SJCRH30 (cell line): ENCODE measurements at regions not wholly inside any gene's neighbourhood (a gene's known extent, or its start where the extent isn't known, plus 50 kb on each side); places are given as distances from the start of the nearest gene placed in this dataset.
"Not testable (repeated sequence)": the region's sequence is repeated elsewhere in the genome, so short reads cannot be mapped to it uniquely, and the experiment has no call there.

Experiments used
- DNase-seq, 2 experiments: peaks; one replicate each; pipeline ENCODE4 v3.0.0-alpha.2; 2015 to 2020
- H3K27ac ChIP-seq: fragments of 250-450 bp; sonication (Bioruptor Pico); 2 replicates; pipeline ENCODE4 v1.5.1; 2020; ENCODE audit warnings: mild to moderate bottlenecking, moderate library complexity
- H3K27me3 ChIP-seq: fragments of 250-450 bp; sonication (Bioruptor Pico); 2 replicates; pipeline ENCODE4 v1.5.1; 2020; ENCODE audit warnings: mild to moderate bottlenecking, moderate library complexity
- H3K36me3 ChIP-seq: fragments of 250-450 bp; sonication (Bioruptor Pico); 2 replicates; pipeline ENCODE4 v1.5.1; 2020; ENCODE audit warnings: mild to moderate bottlenecking, moderate library complexity
- H3K4me1 ChIP-seq: fragments of 250-450 bp; sonication (Bioruptor Pico); 2 replicates; pipeline ENCODE4 v1.5.1; 2020; ENCODE audit warnings: mild to moderate bottlenecking, moderate library complexity
- H3K4me3 ChIP-seq: fragments of 250-450 bp; sonication (Bioruptor Pico); 2 replicates; pipeline ENCODE4 v1.5.1; 2020; ENCODE audit warnings: mild to moderate bottlenecking, moderate library complexity
- H3K9me3 ChIP-seq: fragments of 250-450 bp; sonication (Bioruptor Pico); replicated peaks from 2 replicates; pipeline ENCODE4 v1.5.1; 2020; ENCODE audit warnings: mild to moderate bottlenecking, moderate library complexity

DNA sequence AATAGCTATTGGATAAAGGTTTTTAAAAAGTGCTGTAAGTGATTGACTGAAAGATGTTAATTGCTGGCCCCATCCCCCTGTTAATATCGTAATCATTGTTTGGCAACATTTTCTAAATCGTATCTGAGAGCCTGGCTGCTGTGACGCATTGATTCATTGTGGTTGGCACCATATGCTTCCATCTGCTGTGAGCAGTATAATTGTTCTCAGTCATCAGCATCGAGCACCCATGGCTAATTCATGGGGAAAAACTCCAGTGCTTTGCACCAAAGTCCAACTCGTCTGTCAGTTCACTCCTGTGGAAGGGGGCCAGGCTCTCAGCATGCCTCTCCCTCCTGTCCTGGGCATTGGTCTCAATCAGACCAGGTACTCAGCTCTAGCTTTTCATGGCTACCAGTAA, 205.2 kb downstream of the STK31 start:
- DNase-seq: no peak
- H3K27ac ChIP-seq: no peak overlapping the region
- no peaks in the 10 kb centered on the region for H3K36me3 ChIP-seq
- no peaks in the 10 kb centered on the region for H3K27me3 ChIP-seq
- no peaks in the 10 kb centered on the region for H3K9me3 ChIP-seq
- no peak overlapping the region for H3K4me3 ChIP-seq
- H3K4me1 ChIP-seq: no peaks in the 10 kb centered on the region

DNA sequence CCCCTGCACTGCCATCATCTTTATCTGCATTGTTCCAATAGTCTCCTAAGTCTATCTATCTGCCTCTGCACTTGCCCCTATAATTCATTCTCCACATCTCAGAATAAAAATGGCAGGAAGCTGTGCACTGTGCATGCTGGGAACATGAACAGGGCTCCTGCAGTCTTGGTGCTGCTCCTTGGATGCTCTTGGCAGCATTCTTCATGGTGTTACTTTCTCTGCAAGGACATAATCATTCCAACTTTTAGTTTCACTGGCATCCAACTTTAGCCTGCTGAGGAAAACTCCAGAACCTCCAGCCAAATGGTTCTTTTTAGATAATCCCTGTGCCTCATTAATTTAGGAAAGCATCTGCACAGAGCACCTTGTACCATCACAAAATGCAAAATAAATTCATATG, 208.3 kb downstream of the STK31 start:
- DNase-seq: no peak
- H3K36me3 ChIP-seq: no peaks in the 10 kb centered on the region
- H3K27ac ChIP-seq: no peak overlapping the region
- H3K4me3 ChIP-seq: no peak overlapping the region
- no peaks in the 10 kb centered on the region; the same call in 1 of the 2 replicates for H3K9me3 ChIP-seq
- H3K27me3 ChIP-seq: no peaks in the 10 kb centered on the region
- H3K4me1 ChIP-seq: no peaks in the 10 kb centered on the region

DNA sequence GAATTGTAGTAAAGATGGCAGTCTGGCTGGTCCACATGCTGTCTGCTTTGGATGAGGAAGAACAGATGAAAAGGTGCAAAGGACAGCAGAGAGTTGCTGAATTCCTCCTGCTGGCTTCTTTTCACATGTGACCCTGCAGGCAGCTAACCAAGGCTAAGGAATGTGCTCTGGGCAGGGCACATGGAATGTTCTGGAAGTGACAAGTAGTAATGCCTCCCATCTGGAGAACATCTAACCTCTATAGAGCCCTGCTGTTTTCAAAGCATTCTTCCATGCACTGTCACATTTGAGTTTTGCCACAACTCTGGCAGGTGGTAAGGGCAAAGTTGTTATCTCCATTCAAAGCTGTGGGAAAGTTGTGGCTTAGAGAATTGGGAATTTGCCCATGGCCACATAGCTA, 208.8 kb downstream of the STK31 start:
- Histone ChIP-seq H3K4me3 (no peak overlapping the region), H3K27ac (peak overlapping the region; percentile 12; the same call in 1 of the 2 replicates), H3K36me3 (no peaks in the 10 kb centered on the region), H3K27me3 (no peaks in the 10 kb centered on the region), H3K9me3 (no peaks in the 10 kb centered on the region; the same call in 1 of the 2 replicates), H3K4me1 (no peaks in the 10 kb centered on the region)
- peak; percentile 38 to 49 for DNase-seq

GRCh38 chr7:23925088-23925487, 215.1 kb downstream of the STK31 start:
- Histone ChIP-seq H3K9me3 (no peaks in the 10 kb centered on the region; the same call in 1 of the 2 replicates), H3K4me3 (no peak overlapping the region), H3K4me1 (no peaks in the 10 kb centered on the region), H3K27me3 (no peaks in the 10 kb centered on the region), H3K36me3 (no peaks in the 10 kb centered on the region), H3K27ac (no peak overlapping the region)
- no peak for DNase-seq

- Histone ChIP-seq H3K9me3 (no peaks in the 10 kb centered on the region), H3K36me3 (no peaks in the 10 kb centered on the region), H3K27me3 (no peaks in the 10 kb centered on the region), H3K27ac (no peak overlapping the region), H3K4me1 (no peaks in the 10 kb centered on the region), H3K4me3 (no peak overlapping the region)
- DNase-seq: no peak
Observed at GRCh38 chr7:23927709-23928417, 217.8 kb downstream of the STK31 start.

DNA sequence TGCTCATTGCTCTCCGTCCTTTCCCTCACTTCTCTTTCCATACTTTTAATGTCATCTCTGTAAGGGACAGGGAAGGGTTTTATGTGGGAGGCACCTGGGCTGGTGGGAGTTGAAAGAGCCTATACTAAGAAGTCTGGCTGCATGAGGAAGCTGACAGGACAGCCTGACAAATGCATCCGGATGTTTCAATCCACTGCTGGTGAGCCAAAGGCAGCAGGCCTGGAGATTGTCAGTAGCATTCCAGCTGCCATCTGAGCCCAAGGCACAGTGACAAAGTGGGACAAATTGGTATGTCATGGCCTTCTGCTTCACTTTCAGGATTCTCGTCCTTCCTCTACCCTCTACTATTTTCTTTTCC, 218.4 kb downstream of the STK31 start:
- H3K9me3 ChIP-seq: no peaks in the 10 kb centered on the region
- H3K27me3 ChIP-seq: no peaks in the 10 kb centered on the region
- no peak overlapping the region for H3K27ac ChIP-seq
- no peak for DNase-seq
- no peak overlapping the region for H3K4me3 ChIP-seq
- no peaks in the 10 kb centered on the region for H3K36me3 ChIP-seq
- H3K4me1 ChIP-seq: no peaks in the 10 kb centered on the region

DNA sequence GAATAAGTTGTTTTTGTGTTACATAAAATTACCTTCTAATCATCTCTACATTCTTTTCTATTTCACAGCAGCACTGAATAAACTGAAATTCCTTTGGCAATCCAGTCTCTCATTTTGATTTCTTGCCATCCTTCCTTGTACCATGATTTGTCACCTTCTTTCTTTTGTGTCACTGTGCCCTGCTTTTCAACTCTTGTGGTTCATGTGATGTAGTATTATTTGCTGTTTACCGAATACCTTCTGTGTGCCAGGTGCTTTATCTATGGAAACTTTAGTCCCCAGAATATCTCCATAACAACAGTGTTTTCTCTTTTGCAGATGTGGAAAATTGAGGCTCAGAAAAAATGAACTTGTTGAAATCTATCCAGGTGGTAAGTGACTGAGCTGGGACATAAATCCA, 220.3 kb downstream of the STK31 start:
- DNase-seq: no peak
- no peaks in the 10 kb centered on the region for H3K36me3 ChIP-seq
- no peaks in the 10 kb centered on the region for H3K27me3 ChIP-seq
- H3K4me1 ChIP-seq: no peaks in the 10 kb centered on the region
- no peaks in the 10 kb centered on the region for H3K9me3 ChIP-seq
- H3K27ac ChIP-seq: no peak overlapping the region
- no peak overlapping the region for H3K4me3 ChIP-seq

DNA sequence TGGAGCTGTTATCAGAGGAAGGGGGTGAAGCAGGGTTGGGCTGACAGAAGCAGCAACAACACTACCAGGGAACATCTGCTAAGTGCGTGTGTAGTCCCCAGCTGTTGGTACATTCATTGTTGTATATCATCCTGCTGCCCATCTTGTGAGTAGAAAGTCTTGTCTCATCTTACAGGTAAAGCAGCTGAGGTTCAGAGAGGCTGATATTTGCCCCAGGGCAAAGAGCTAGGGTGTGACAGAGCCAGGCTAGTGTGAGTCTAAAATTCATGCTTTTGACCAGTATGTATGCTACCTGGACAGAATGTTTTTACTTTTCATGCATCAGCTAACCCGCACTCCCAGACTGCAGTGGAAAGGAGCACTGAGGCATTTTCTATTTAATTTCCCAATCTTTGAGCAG, 221.6 kb downstream of the STK31 start:
- no peaks in the 10 kb centered on the region for H3K9me3 ChIP-seq
- H3K4me3 ChIP-seq: no peak overlapping the region
- no peaks in the 10 kb centered on the region for H3K27me3 ChIP-seq
- H3K27ac ChIP-seq: no peak overlapping the region
- H3K36me3 ChIP-seq: no peaks in the 10 kb centered on the region
- H3K4me1 ChIP-seq: no peaks in the 10 kb centered on the region
- DNase-seq: peak in 1 of 2 experiments; percentile 29

DNA sequence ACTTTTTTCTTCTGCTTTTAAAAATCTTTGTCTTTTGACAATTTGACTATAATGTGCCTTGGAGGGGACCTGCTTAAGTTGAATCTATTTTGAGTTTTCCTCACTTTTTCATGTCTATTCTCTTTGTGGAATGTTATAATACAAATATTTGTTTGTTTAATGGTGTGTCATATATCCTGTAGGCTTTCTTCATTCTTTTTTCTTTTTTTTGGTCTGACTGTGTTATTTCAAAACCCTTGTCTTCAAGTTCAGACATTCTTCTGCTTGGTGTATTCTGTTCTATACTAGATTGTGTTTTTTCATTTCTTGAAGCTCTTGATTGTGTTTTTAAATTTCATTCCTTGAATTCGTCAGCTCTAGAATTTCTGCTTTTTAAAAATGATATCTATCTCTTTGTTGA, 228.2 kb downstream of the STK31 start:
- Histone ChIP-seq H3K27me3 (no peaks in the 10 kb centered on the region), H3K27ac (no peak overlapping the region), H3K36me3 (no peaks in the 10 kb centered on the region), H3K4me1 (no peaks in the 10 kb centered on the region), H3K4me3 (no peak overlapping the region), H3K9me3 (no peaks in the 10 kb centered on the region; the same call in 1 of the 2 replicates)
- DNase-seq: no peak

GRCh38 chr7:23938937-23939552, 229.0 kb downstream of the STK31 start:
- Histone ChIP-seq H3K36me3 (no peaks in the 10 kb centered on the region), H3K27ac (no peak overlapping the region), H3K4me3 (no peak overlapping the region), H3K27me3 (no peaks in the 10 kb centered on the region), H3K9me3 (no peaks in the 10 kb centered on the region; the same call in 1 of the 2 replicates), H3K4me1 (no peaks in the 10 kb centered on the region)
- DNase-seq: peak; percentile 58 to 77

GRCh38 chr7:23939747-23940146, 229.7 kb downstream of the STK31 start:
- not testable (repeated sequence) for H3K4me3 ChIP-seq, H3K9me3 ChIP-seq, H3K27ac ChIP-seq

GRCh38 chr7:23941551-23941950, 231.5 kb downstream of the STK31 start:
- H3K4me3 ChIP-seq: no peak overlapping the region
- H3K27ac ChIP-seq: no peak overlapping the region
- no peaks in the 10 kb centered on the region for H3K36me3 ChIP-seq
- no peaks in the 10 kb centered on the region for H3K27me3 ChIP-seq
- H3K9me3 ChIP-seq: peaks cover 4% of the 10 kb centered on the region; the same call in 1 of the 2 replicates
- no peaks in the 10 kb centered on the region for H3K4me1 ChIP-seq
- no peak for DNase-seq

More at GRCh38 chr7:23939747-23940146, 229.7 kb downstream of the STK31 start:
- H3K27me3 ChIP-seq, H3K36me3 ChIP-seq, DNase-seq, H3K4me1 ChIP-seq: not testable (repeated sequence)

- no peak for DNase-seq
- H3K36me3 ChIP-seq: no peaks in the 10 kb centered on the region
- no peak overlapping the region for H3K27ac ChIP-seq
- H3K4me1 ChIP-seq: no peaks in the 10 kb centered on the region
- no peaks in the 10 kb centered on the region for H3K27me3 ChIP-seq
- peaks cover 7% of the 10 kb centered on the region; the same call in 1 of the 2 replicates for H3K9me3 ChIP-seq
- H3K4me3 ChIP-seq: no peak overlapping the region
Observed at GRCh38 chr7:23942032-23942431, 232.0 kb downstream of the STK31 start.

- H3K4me1 ChIP-seq: no peaks in the 10 kb centered on the region
- no peaks in the 10 kb centered on the region for H3K36me3 ChIP-seq
- H3K27me3 ChIP-seq: no peaks in the 10 kb centered on the region
- no peak overlapping the region for H3K27ac ChIP-seq
- 0 out of 2 replicates have a peak, but pooled peaks cover 7% of the 10 kb centered on the region for H3K9me3 ChIP-seq
- no peak overlapping the region for H3K4me3 ChIP-seq
- no peak for DNase-seq
Observed at GRCh38 chr7:23944131-23944530, 234.1 kb downstream of the STK31 start.

DNA sequence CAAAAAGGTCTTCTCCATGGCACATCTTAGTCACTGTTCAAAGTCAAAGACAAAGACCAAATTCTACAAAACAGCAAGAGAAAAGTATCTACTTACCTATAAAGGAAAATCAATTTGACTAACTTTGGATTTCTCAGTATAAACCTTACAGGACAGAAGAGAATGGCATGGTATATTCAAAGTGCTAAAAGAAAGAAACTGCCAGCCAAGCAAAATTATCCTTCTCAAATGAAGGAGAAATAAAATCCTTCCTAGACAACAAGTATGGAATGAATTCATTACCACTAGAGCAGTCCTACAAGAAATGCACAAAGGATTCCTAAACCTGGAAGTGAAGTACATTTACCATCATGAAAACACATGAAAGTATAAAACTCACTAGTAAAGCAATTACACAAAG, 235.5 kb downstream of the STK31 start:
- H3K27me3 ChIP-seq: no peaks in the 10 kb centered on the region
- H3K36me3 ChIP-seq: no peaks in the 10 kb centered on the region
- no peak overlapping the region for H3K4me3 ChIP-seq
- DNase-seq: no peak
- H3K4me1 ChIP-seq: no peaks in the 10 kb centered on the region
- H3K27ac ChIP-seq: no peak overlapping the region
- H3K9me3 ChIP-seq: 0 out of 2 replicates have a peak, but pooled peaks cover 7% of the 10 kb centered on the region

DNA sequence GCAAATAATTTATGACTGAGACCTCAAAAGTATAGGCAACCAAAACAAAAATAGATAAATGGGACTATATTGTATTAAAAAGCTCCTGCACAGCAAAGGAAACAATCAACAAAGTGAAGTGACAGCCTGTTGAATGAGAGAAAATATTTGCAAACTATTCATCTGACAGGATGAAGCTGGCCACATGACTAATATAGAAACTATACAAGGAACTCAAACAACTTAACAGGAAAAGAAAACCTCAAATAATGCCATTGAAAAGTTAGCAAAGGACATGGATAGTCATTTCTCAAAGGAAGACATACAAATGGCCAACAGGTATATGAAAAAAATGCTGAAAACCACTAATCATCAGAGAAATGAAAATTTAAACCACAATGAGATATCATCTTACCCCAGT, 245.1 kb downstream of the STK31 start:
- H3K27me3 ChIP-seq: no peaks in the 10 kb centered on the region
- H3K4me1 ChIP-seq: peaks cover 7% of the 10 kb centered on the region
- no peak overlapping the region for H3K4me3 ChIP-seq
- no peaks in the 10 kb centered on the region for H3K9me3 ChIP-seq
- DNase-seq: no peak
- H3K27ac ChIP-seq: no peak overlapping the region
- H3K36me3 ChIP-seq: no peaks in the 10 kb centered on the region
